ENCODE measurements at regions not wholly inside any gene's neighbourhood (a gene's known extent, or its start where the extent isn't known, plus 50 kb on each side); places are given as distances from the start of the nearest gene placed in this dataset.

GRCh38 chr2:8241317-8241716 is 440.5 kb upstream of the ID2 start:
- no peak for TF ChIP-seq GMEB1 (CRISPR knock-in tag; IDR thresholded peaks at IDR 0.05)
- no peak for TF ChIP-seq HNRNPK (IDR thresholded peaks at IDR 0.05; ENCODE audit: low read depth, low read length, poor library complexity, severe bottlenecking)
- TF ChIP-seq ZNF277 (CRISPR knock-in tag; IDR thresholded peaks at IDR 0.05; ENCODE audit: borderline replicate concordance): no peak
- TF ChIP-seq TCF7L2 (IDR thresholded peaks at IDR 0.05; ENCODE audit: low read depth, low read length): no peak
- TF ChIP-seq RNF219 (CRISPR knock-in tag; IDR thresholded peaks at IDR 0.05): no peak
- TF ChIP-seq MAZ (CRISPR knock-in tag; conservative IDR thresholded peaks at IDR 0.05 in 1 of 2, IDR thresholded peaks at IDR 0.05 in 1 of 2): no peak
- TF ChIP-seq ZNF449 (CRISPR knock-in tag; IDR thresholded peaks at IDR 0.05): no peak
- no peak for TF ChIP-seq SMARCA5 (IDR thresholded peaks at IDR 0.05)
- TF ChIP-seq SRF (CRISPR knock-in tag; IDR thresholded peaks at IDR 0.05): no peak
- TF ChIP-seq CBX5 (IDR thresholded peaks at IDR 0.05; ENCODE audit: borderline replicate concordance, low read depth): no peak
- no peak for TF ChIP-seq FOXK1 (CRISPR knock-in tag; IDR thresholded peaks at IDR 0.05; ENCODE audit: borderline replicate concordance)
- TF ChIP-seq RCOR1 (IDR thresholded peaks at IDR 0.05; ENCODE audit: borderline replicate concordance in 1 of 2, low read depth in 2 of 2, low read length in 2 of 2): no peak
- no peak for TF ChIP-seq STAT5B (CRISPR knock-in tag; IDR thresholded peaks at IDR 0.05)

Data from K562 (cell line).